Ishikawa (cell line): ENCODE measurements at regions not wholly inside any gene's neighbourhood (a gene's known extent, or its start where the extent isn't known, plus 50 kb on each side); places are given as distances from the start of the nearest gene placed in this dataset.

Experiments
- CREB1 ChIP-seq: IDR thresholded peaks from 2 replicates; pipeline ENCODE4 v1.6.1; 2012; ENCODE audit warnings: low read depth
- EGR1 ChIP-seq: IDR thresholded peaks from 2 replicates; pipeline ENCODE4 v1.6.1; 2012
- FOXM1 ChIP-seq: IDR thresholded peaks from 2 replicates; pipeline ENCODE4 v1.6.1; 2012; ENCODE audit warnings: low read depth, borderline replicate concordance
- MAX ChIP-seq: IDR thresholded peaks from 2 replicates; pipeline ENCODE4 v1.6.1; 2012
- RAD21 ChIP-seq: IDR thresholded peaks from 2 replicates; pipeline ENCODE4 v1.6.1; 2012; ENCODE audit warnings: low read depth
- REST ChIP-seq: IDR thresholded peaks from 2 replicates; pipeline ENCODE4 v1.6.1; 2012; ENCODE audit warnings: low read depth, mild to moderate bottlenecking
- TAF1 ChIP-seq: IDR thresholded peaks from 2 replicates; pipeline ENCODE4 v1.6.1; 2012; ENCODE audit warnings: low read depth, mild to moderate bottlenecking
- TEAD4 ChIP-seq: IDR thresholded peaks from 2 replicates; pipeline ENCODE4 v1.6.1; 2012
- USF1 ChIP-seq: IDR thresholded peaks from 2 replicates; pipeline ENCODE4 v1.6.1; 2012
- YY1 ChIP-seq: IDR thresholded peaks from 2 replicates; pipeline ENCODE4 v1.6.1; 2012; ENCODE audit warnings: low read depth

- TF ChIP-seq YY1 (no peak), CREB1 (no peak), TEAD4 (no peak), RAD21 (no peak), TAF1 (no peak), FOXM1 (no peak), USF1 (no peak), REST (no peak), EGR1 (no peak), MAX (no peak)
Observed at GRCh38 chr15:96087180-96087884, 243.2 kb upstream of the NR2F2 start.
